Astrocyte (in vitro differentiated cells and primary cell): ENCODE measurements at regions not wholly inside any gene's neighbourhood (a gene's known extent, or its start where the extent isn't known, plus 50 kb on each side); places are given as distances from the start of the nearest gene placed in this dataset.

Experiments used
- DNase-seq: peaks from one replicate; pipeline ENCODE4 v3.0.0-alpha.2; 2010; ENCODE audit warnings: low read depth
- FAIRE-seq: peaks from 2 replicates; lab custom pipeline; 2011; peaks lifted over from hg19 to GRCh38; lab: Jason Lieb, UNC
- H2AFZ ChIP-seq: 2 replicates; pipeline ENCODE4 v1.6.0; 2012; ENCODE audit warnings: low read depth, low read length, inconsistent platforms
- H3K27ac ChIP-seq: 2 replicates; pipeline ENCODE4 v1.5.1; 2011; ENCODE audit warnings: low read depth, low read length, inconsistent platforms
- H3K27me3 ChIP-seq: 2 replicates; pipeline ENCODE4 v1.6.0; 2011; ENCODE audit warnings: low read length, inconsistent platforms; ENCODE audit not compliant: insufficient read depth
- H3K36me3 ChIP-seq: 2 replicates; pipeline ENCODE4 v1.5.1; 2011; ENCODE audit warnings: low read length, inconsistent platforms; ENCODE audit not compliant: insufficient read depth
- H3K4me1 ChIP-seq: 2 replicates; pipeline ENCODE4 v1.5.1; 2011; ENCODE audit warnings: low read length, inconsistent platforms; ENCODE audit not compliant: insufficient read depth
- H3K4me2 ChIP-seq: 2 replicates; pipeline ENCODE4 v1.6.0; 2012; ENCODE audit warnings: low read length, inconsistent platforms
- H3K4me3 ChIP-seq: 2 replicates; pipeline ENCODE4 v1.5.1; 2011; ENCODE audit warnings: low read depth, mild to moderate bottlenecking, low read length, inconsistent platforms; ENCODE audit not compliant: insufficient read depth
- H3K79me2 ChIP-seq: 2 replicates; pipeline ENCODE4 v1.6.0; 2012; ENCODE audit warnings: mild to moderate bottlenecking, low read length, inconsistent platforms; ENCODE audit not compliant: insufficient read depth
- H3K9ac ChIP-seq: 2 replicates; pipeline ENCODE4 v1.6.0; 2012; ENCODE audit warnings: mild to moderate bottlenecking, low read length, inconsistent platforms
- H3K9me3 ChIP-seq: 2 replicates; pipeline ENCODE4 v1.5.1; 2012; ENCODE audit warnings: low read depth, mild to moderate bottlenecking, low read length, inconsistent platforms; ENCODE audit not compliant: insufficient read depth
- H4K20me1 ChIP-seq: 2 replicates; pipeline ENCODE4 v1.6.0; 2012; ENCODE audit warnings: low read length, inconsistent platforms; ENCODE audit not compliant: insufficient read depth
- H3K27ac Mint-ChIP-seq: one replicate; pipeline ENCODE4 v1.8.0; 2021; ENCODE audit warnings: mild to moderate bottlenecking, mixed read lengths; ENCODE audit not compliant: unreplicated experiment
- H3K27me3 Mint-ChIP-seq: one replicate; pipeline ENCODE4 v1.8.0; 2021; ENCODE audit warnings: low read depth, mixed read lengths; ENCODE audit not compliant: unreplicated experiment
- H3K36me3 Mint-ChIP-seq: one replicate; pipeline ENCODE4 v1.8.0; 2021; ENCODE audit warnings: low read depth, mixed read lengths; ENCODE audit not compliant: unreplicated experiment
- H3K4me1 Mint-ChIP-seq: one replicate; pipeline ENCODE4 v1.8.0; 2021; ENCODE audit warnings: low read depth, mixed read lengths; ENCODE audit not compliant: unreplicated experiment
- H3K4me3 Mint-ChIP-seq: one replicate; pipeline ENCODE4 v1.8.0; 2021; ENCODE audit warnings: mild to moderate bottlenecking, moderate library complexity, mixed read lengths; ENCODE audit not compliant: unreplicated experiment
- H3K9me3 Mint-ChIP-seq: one replicate; pipeline ENCODE4 v1.8.0; 2021; ENCODE audit warnings: mild to moderate bottlenecking, mixed read lengths; ENCODE audit not compliant: unreplicated experiment
- CTCF ChIP-seq: IDR thresholded peaks from 2 replicates; pipeline ENCODE4 v1.5.1; 2011; ENCODE audit warnings: low read depth, mild to moderate bottlenecking, inconsistent platforms, low read length, moderate library complexity; ENCODE audit not compliant: insufficient read depth
- EZH2 ChIP-seq: IDR thresholded peaks from 2 replicates; pipeline ENCODE4 v1.6.1; 2012; ENCODE audit warnings: mild to moderate bottlenecking, low read length, inconsistent platforms; ENCODE audit not compliant: insufficient read depth

DNA sequence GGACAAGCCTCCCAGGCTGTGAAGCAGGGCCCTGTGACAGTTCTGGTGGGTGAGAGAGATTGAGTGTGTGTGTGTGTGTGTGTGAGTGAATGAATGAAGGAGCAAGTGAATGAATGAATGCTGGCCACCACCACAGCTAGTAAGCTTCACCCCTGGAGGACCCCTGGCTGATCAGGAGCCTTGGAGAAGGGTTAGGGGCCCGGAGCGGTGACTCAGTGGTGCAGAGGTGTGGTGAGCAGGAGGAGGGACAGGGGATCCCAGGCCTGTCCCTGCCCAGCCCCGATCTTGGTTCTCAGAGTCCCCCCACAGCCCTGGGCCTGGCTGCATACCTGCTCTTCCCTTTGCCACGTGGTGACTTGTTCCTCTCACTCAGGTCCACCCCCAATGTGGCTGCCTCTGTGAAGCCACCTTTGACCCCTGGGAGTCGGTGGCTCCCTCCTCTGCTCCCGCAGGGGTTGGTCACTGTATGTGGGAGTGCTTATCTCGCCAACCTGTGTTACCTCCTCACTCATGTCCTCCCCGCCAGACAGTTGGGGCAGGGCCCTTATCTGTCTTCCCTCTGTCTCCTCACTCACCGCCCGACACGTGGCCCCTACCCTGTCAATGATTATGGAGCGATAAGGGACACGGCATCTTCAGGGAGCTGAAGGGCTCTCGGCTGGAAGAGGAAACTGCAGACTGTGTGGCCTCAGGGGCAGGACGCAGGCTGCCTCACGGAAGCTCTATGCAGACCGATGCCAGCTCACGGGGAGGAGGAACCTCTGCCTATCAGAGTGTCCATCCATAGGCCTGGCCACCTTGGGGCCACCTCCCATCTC is 99.9 kb upstream of the PITX1 start:
- TF ChIP-seq CTCF: no peak
- no peak for TF ChIP-seq EZH2
- no peaks in the 10 kb centered on the region for H3K36me3 ChIP-seq
- DNase-seq: no peak
- no peaks in the 10 kb centered on the region for H3K9me3 ChIP-seq
- H3K27ac ChIP-seq: no peak overlapping the region
- H3K27me3 ChIP-seq: peaks cover 4% of the 10 kb centered on the region
- H3K4me3 Mint-ChIP-seq: no peak overlapping the region
- H3K4me1 ChIP-seq: peaks cover 3% of the 10 kb centered on the region
- peaks cover 69% of the 10 kb centered on the region for H3K27me3 Mint-ChIP-seq
- peaks cover 5% of the 10 kb centered on the region for H3K36me3 Mint-ChIP-seq
- FAIRE-seq: no peak
- no peak overlapping the region for H3K9ac ChIP-seq
- H4K20me1 ChIP-seq: no peaks in the 10 kb centered on the region
- H3K9me3 Mint-ChIP-seq: peaks cover 3% of the 10 kb centered on the region
- no peak overlapping the region for H2AFZ ChIP-seq
- no peak overlapping the region for H3K27ac Mint-ChIP-seq
- no peaks in the 10 kb centered on the region for H3K79me2 ChIP-seq
- no peak overlapping the region for H3K4me3 ChIP-seq
- no peak overlapping the region for H3K4me2 ChIP-seq
- no peaks in the 10 kb centered on the region for H3K4me1 Mint-ChIP-seq

- Histone ChIP-seq H3K4me2 (no peak overlapping the region), H3K36me3 (no peaks in the 10 kb centered on the region), H3K79me2 (no peaks in the 10 kb centered on the region), H2AFZ (no peak overlapping the region), H4K20me1 (no peaks in the 10 kb centered on the region), H3K27me3 (peaks cover 4% of the 10 kb centered on the region), H3K4me3 (no peak overlapping the region), H3K4me1 (peaks cover 3% of the 10 kb centered on the region), H3K9ac (no peak overlapping the region), H3K9me3 (no peaks in the 10 kb centered on the region), H3K27ac (no peak overlapping the region)
- Mint-ChIP-seq H3K27ac (no peak overlapping the region), H3K36me3 (peaks cover 5% of the 10 kb centered on the region), H3K4me3 (no peak overlapping the region), H3K27me3 (peaks cover 70% of the 10 kb centered on the region), H3K9me3 (peaks cover 3% of the 10 kb centered on the region), H3K4me1 (no peaks in the 10 kb centered on the region)
- no peak for FAIRE-seq
- TF ChIP-seq EZH2: no peak
- TF ChIP-seq CTCF: no peak
- DNase-seq: no peak
These were observed 99.2 kb upstream of the PITX1 start for GRCh38 chr5:135133181-135133580.
